Retinal pigment epithelial cell (primary cell): ENCODE measurements at regions not wholly inside any gene's neighbourhood (a gene's known extent, or its start where the extent isn't known, plus 50 kb on each side); places are given as distances from the start of the nearest gene placed in this dataset.

Experiments
- DNase-seq: peaks from one replicate; pipeline ENCODE4 v3.0.0-alpha.2; 2010; ENCODE audit warnings: low read depth
- H3K4me3 ChIP-seq: 2 replicates; pipeline ENCODE4 v1.5.1; 2011; ENCODE audit warnings: mild to moderate bottlenecking, low read length, control low read depth, moderate library complexity
- CTCF ChIP-seq: conservative IDR thresholded peaks from 2 replicates; pipeline ENCODE4 v1.5.1; 2011; ENCODE audit warnings: low read depth, low read length, control low read depth, inconsistent platforms

GRCh38 chr16:20259541-20259940 is 67.8 kb downstream of the GP2 start:
- no peak for TF ChIP-seq CTCF
- no peak overlapping the region for H3K4me3 ChIP-seq
- DNase-seq = no peak

- no peak for TF ChIP-seq CTCF
- DNase-seq = no peak
- H3K4me3 ChIP-seq = no peak overlapping the region
Observed at GRCh38 chr16:20257234-20257633, 70.1 kb downstream of the GP2 start.

- no peak overlapping the region for H3K4me3 ChIP-seq
- no peak for DNase-seq
- no peak for TF ChIP-seq CTCF
Observed at GRCh38 chr16:20255002-20255401, 72.3 kb downstream of the GP2 start.

GRCh38 chr16:20253825-20254224 is 73.5 kb downstream of the GP2 start:
- no peak for DNase-seq
- no peak overlapping the region for H3K4me3 ChIP-seq
- no peak for TF ChIP-seq CTCF

- TF ChIP-seq CTCF = no peak
- DNase-seq = no peak
- no peak overlapping the region for H3K4me3 ChIP-seq
Observed at GRCh38 chr16:20249211-20249610, 78.1 kb downstream of the GP2 start.

- no peak for DNase-seq
- TF ChIP-seq CTCF = no peak
- H3K4me3 ChIP-seq = no peak overlapping the region
Observed at GRCh38 chr16:20247076-20247475, 80.2 kb downstream of the GP2 start.

- H3K4me3 ChIP-seq = no peak overlapping the region
- TF ChIP-seq CTCF = no peak
- no peak for DNase-seq
Observed at GRCh38 chr16:20243731-20244281, 83.5 kb downstream of the GP2 start.
